Stimulated activated CD4-positive, alpha-beta T cell treated with anti-CD3 and anti-CD28 coated beads, TNF-alpha, amount 100 ng/mL, for 4 hours (primary cell): ENCODE measurements at regions not wholly inside any gene's neighbourhood (a gene's known extent, or its start where the extent isn't known, plus 50 kb on each side); places are given as distances from the start of the nearest gene placed in this dataset.
"Not testable (repeated sequence)": the region's sequence is repeated elsewhere in the genome, so short reads cannot be mapped to it uniquely, and the experiment has no call there.

Experiments
- DNase-seq, 3 experiments: peaks; one replicate each; pipeline ENCODE4 v3.0.0-alpha.2; 2020; ENCODE audit warnings: low read depth in 3 of 3

- no peak for DNase-seq
Measured at GRCh38 chr14:54251356-54251755, 145.5 kb upstream of the CDKN3 start.

GRCh38 chr14:54252072-54252730 lies 144.6 kb upstream of the CDKN3 start:
- no peak for DNase-seq

GRCh38 chr14:54253195-54253947 lies 143.4 kb upstream of the CDKN3 start:
- no peak for DNase-seq

DNA sequence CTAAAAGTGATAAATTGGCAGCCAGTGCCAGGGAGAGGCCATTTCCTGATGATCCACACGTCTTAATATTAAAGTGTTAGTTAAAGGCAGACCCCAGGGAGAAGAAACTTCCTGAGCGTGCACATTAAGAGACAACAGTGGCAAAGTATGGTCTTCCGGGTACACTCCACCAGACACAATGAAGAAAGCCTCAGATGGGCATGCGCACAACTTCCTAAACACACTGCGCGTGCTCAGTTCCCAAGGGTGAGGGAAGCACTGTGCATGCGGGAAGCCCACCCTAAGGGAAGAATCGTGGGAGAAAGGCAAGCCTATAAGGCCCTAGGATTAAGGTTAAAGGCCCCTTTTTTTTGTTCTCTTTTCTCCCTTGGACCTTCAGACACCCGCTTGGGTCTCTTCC lies 140.7 kb upstream of the CDKN3 start:
- no peak for DNase-seq

GRCh38 chr14:54257424-54257823 lies 139.4 kb upstream of the CDKN3 start:
- DNase-seq: no peak

DNA sequence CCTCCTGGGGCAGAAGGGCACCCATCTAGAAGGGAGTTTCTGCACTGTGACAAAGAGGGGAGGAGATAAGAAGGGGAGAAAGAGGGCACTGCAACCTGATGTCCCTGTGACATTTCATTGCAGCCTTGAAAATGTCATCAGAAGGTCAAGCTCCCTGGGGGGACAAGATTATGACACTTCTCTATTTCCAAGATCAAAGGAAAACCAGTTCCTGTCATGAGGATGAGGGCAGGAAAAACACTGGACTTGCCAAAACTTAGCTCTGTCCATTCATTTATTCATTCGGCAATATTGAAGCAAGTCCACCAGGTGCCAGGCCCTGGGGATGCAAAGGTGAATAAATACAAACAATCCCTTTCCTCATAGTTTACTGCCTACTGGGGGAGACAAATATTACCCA lies 138.4 kb upstream of the CDKN3 start:
- no peak for DNase-seq

DNA sequence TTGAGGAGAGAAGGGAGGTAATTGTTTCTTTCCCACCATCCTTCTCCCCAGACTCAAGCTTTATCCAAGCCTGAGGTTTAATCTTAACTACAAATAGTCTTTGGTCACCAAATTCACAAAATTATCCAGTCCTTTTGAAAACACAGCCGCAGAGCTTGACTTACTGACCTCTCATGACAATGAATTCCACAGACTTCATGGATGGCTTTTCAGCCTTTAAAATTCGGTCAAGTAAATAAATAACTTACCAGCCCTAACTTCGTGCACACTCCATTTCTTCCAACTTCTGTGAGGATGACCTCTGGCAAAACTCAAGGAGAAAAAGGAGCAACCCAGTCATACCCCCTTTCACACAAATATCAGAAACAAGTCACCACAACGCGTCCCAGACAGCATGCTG lies 137.0 kb upstream of the CDKN3 start:
- no peak for DNase-seq

GRCh38 chr14:54261283-54261682 lies 135.5 kb upstream of the CDKN3 start:
- DNase-seq: no peak

DNA sequence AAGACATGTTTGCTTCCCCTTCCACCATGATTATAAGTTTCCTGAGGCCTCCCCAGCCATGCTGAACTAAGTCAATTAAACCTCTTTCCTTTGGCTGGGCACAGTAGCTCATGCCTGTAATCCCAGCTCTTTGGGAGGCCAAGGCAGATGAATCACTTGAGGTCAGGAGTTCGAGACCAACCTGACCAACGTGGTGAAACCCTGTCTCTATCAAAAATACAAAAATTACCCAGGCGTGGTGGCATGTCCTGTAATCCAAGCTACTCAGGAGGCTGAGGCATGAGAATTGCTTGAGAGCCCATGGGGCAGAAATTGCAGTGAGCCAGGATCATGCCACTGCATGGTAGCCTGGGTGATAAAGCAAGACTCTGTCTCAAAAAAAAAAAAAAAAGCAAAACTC lies 130.2 kb upstream of the CDKN3 start:
- not testable (repeated sequence) for DNase-seq

DNA sequence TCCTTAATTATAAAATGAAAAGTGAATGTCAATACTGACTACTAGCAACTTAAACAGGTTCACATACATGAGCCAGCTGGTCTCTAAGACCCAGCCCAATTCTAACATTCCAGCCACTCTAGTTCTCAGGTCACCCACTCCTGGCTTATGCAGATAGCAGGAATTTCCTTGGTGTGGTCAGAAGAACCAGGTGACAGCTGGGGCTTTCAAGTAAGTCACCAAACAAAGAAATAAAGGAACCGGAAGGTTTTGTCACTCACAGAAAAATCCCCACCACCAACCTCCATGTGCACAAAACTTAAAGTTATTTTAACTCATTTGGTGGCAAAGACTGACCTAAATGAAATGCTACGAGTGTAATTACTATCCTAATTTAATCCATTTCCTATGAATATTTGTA lies 129.6 kb upstream of the CDKN3 start:
- no peak for DNase-seq

- DNase-seq: no peak
Measured at GRCh38 chr14:54275997-54276725, 120.6 kb upstream of the CDKN3 start.

- no peak for DNase-seq
Measured at GRCh38 chr14:54278087-54278486, 118.7 kb upstream of the CDKN3 start.

- no peak for DNase-seq
Measured at GRCh38 chr14:54278665-54279295, 118.0 kb upstream of the CDKN3 start.

GRCh38 chr14:54282849-54283248 lies 114.0 kb upstream of the CDKN3 start:
- DNase-seq: no peak

DNA sequence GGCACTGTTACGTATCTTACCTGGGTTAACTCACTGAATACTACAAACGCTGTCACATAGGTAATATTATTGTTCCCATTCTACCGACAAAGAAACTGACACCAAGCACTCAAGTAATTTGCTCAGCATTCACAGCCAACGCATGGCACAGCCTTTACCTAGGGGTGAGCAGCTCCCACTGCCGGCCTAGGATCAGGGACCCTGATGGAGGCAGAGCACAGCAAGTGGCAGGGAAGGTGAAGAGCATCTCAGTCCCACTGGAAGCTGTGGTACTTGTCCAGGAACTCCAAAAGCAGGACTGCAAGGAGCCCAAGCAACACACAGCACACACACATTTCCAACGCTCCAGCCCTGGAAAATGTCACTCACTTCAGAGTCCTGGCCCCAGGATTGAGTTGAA lies 111.8 kb upstream of the CDKN3 start:
- no peak for DNase-seq

DNA sequence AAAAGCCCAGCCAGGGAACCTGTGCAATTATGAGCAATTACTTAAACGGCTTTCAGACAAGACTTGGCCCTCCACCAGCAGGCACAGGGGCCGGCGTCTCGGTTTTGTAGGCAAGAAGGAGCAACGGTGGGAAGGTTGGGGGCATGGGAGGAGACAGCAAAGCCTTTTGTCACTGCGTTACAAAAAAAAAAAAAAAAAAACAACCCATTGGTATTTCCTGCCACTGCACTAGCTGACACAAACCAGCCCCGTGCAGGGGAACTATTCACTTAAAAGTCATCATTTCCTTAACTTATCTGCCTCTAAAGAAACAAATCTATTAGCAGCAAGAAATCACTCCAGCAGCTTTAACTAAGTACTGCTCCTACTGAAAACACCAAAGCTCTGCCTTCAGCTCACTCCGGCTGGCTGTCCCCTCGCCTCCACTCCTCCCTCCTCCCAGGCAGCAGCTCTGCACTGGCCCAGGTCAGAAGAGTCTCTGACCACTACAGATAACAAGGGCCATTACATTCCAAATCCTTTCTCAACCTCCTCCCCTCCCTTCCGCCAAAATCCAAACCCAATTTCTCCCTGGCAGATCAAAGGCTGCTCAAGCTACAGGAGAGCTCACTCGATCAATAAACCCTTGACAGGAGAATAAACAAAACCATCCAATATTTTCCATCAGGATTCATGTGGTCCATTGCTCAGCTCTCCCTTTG lies 105.2 kb upstream of the CDKN3 start:
- no peak for DNase-seq

- DNase-seq: no peak
Measured at GRCh38 chr14:54294802-54295201, 102.0 kb upstream of the CDKN3 start.

DNA sequence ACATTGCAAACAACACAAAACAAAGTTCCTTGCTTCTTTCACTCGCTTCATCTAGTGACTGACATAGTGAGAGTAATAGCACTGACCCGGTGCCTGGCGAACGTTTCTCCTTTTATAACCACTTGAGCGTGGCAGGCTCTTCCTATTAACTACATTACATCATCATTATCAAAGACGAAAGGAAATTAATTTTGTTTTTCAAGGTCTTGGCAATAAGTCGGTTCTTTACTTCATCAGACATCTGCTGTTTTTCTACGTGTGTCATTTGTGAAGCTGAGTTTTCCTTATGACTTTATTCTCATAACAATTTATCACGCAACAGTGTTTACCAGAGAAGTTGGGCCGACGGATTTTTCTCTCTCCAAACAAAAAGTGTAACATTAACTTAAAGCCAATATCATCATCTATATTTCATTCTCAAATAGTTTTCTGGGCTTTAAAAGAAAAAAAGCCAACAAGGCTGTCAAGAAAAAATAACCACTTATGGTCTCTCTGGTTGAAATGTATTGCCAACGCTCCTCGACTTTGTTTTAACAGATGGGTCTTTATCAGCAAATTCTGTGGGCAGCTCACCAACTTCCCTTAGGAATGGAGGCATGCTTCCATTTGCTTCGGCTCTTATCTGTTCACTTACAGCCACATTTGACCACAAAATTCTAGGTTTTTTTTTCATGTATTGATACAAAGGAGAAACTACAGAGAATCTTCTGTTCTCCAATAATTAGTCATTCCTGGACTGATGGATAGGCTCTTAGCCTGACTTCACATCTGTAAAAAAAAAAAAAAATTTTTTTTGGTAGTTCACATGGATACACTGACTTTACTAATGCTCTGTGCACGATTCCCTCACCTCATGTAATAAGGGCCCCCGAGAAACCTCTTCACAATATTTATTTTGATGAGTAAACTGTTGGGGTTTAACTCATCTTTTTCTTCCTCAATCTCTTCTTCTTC lies 97.1 kb upstream of the CDKN3 start:
- no peak for DNase-seq

GRCh38 chr14:54300881-54301280 lies 95.9 kb upstream of the CDKN3 start:
- DNase-seq: no peak

- DNase-seq: no peak
Measured at GRCh38 chr14:54301359-54301758, 95.4 kb upstream of the CDKN3 start.

DNA sequence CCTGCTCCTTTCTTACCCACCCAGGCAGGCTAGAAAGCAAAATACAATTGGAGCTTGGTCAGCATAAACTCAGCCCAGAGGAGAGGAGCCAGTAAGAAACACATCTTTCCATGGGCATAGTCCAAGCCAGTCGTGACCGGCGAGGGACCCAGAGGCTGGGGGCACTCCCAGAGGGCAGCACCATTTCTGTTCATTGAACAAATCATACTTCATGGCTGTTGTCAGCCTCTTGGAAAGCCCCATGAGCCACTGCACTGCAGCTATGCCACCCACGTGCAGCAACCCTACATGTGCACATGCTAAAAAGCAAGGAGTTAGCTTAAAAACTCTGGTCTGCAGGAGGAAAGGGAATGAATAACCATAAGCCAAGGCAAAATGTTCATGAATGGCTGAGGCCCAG lies 90.0 kb upstream of the CDKN3 start:
- no peak for DNase-seq
